H1 (cell line): ENCODE measurements at regions not wholly inside any gene's neighbourhood (a gene's known extent, or its start where the extent isn't known, plus 50 kb on each side); places are given as distances from the start of the nearest gene placed in this dataset.

ENCODE experiments used
- CTCF ChIA-PET: fragments of 300-600 bp; sonication (Branson Sonifier 250); formaldehyde crosslinking; loops from one replicate; lab custom pipeline; 2021; ENCODE audit not compliant: partially characterized antibody; lab: Charles Lee
- POLR2A ChIA-PET: fragments of 300-600 bp; sonication (Branson Sonifier 250); formaldehyde crosslinking; loops from one replicate; lab custom pipeline; 2021; ENCODE audit warnings: inconsistent platforms; ENCODE audit not compliant: partially characterized antibody; lab: Charles Lee
- DNase-seq, 2 experiments: peaks; one replicate each; pipeline versions ENCODE4 v3.0.0 to v3.0.0-alpha.2; 2010 to 2022; ENCODE audit warnings: low spot score in 2 of 2, low read depth in 1 of 2, mixed read lengths in 1 of 2
- FAIRE-seq: peaks from 2 replicates; lab custom pipeline; 2011; peaks lifted over from hg19 to GRCh38; lab: Jason Lieb, UNC
- H2AFZ ChIP-seq: 2 replicates; pipeline ENCODE4 v1.8.1; 2012; ENCODE audit warnings: low read length, inconsistent platforms
- H2AK5ac ChIP-seq: 2 replicates; pipeline ENCODE4 v1.6.1; 2013; ENCODE audit warnings: low read depth, low read length
- H2BK120ac ChIP-seq: replicated peaks from 2 replicates; pipeline ENCODE3; 2013; ENCODE audit warnings: low read depth, low read length, inconsistent platforms
- H2BK12ac ChIP-seq: 2 replicates; pipeline ENCODE4 v1.6.1; 2013; ENCODE audit warnings: low read depth, low read length
- H2BK15ac ChIP-seq: 2 replicates; pipeline ENCODE4 v1.6.1; 2013; ENCODE audit warnings: low read length
- H2BK20ac ChIP-seq: 2 replicates; pipeline ENCODE4 v1.6.1; 2013; ENCODE audit warnings: low read length
- H2BK5ac ChIP-seq: 2 replicates; pipeline ENCODE4 v1.6.1; 2013; ENCODE audit warnings: low read depth, low read length
- H3K14ac ChIP-seq: 2 replicates; pipeline ENCODE4 v1.6.1; 2013; ENCODE audit warnings: inconsistent platforms; ENCODE audit not compliant: insufficient read length
- H3K18ac ChIP-seq: 2 replicates; pipeline ENCODE4 v1.6.1; 2013; ENCODE audit warnings: low read length; ENCODE audit errors: extremely low read depth
- H3K23ac ChIP-seq: 2 replicates; pipeline ENCODE4 v1.6.1; 2013; ENCODE audit warnings: inconsistent platforms; ENCODE audit not compliant: insufficient read length
- H3K23me2 ChIP-seq: 2 replicates; pipeline ENCODE4 v1.6.1; 2013; ENCODE audit warnings: low read depth, low read length
- H3K27ac ChIP-seq: 2 replicates; pipeline ENCODE4 v1.6.1; 2011; ENCODE audit warnings: low read depth, low read length, inconsistent platforms
- H3K27me3 ChIP-seq, 4 experiments: replicated peaks in 1 of 4; 1 replicate in 1 of 4; 2 replicates in 3 of 4; pipeline versions ENCODE4 v1.6.1 to v1.8.1; 2011 to 2013; ENCODE audit warnings: low read length in 3 of 4, mild to moderate bottlenecking in 3 of 4, inconsistent platforms in 2 of 4, mixed read lengths in 2 of 4, moderate library complexity in 1 of 4; ENCODE audit not compliant: control insufficient read depth in 3 of 4, insufficient read depth in 3 of 4; ENCODE audit errors: extremely low read depth in 1 of 4
- H3K36me3 ChIP-seq, 4 experiments: 2 replicates each; pipeline versions ENCODE4 v1.6.1 to v1.8.1; 2011 to 2013; ENCODE audit warnings: mild to moderate bottlenecking in 4 of 4, low read length in 3 of 4, moderate library complexity in 2 of 4, control low read depth in 1 of 4, inconsistent platforms in 1 of 4; ENCODE audit not compliant: insufficient read depth in 4 of 4, control insufficient read depth in 2 of 4
- H3K4ac ChIP-seq: replicated peaks from 2 replicates; pipeline ENCODE3; 2013; ENCODE audit warnings: low read length, low read depth, mixed read lengths, inconsistent platforms; ENCODE audit not compliant: insufficient read length
- H3K4me1 ChIP-seq, 4 experiments: replicated peaks in 1 of 4; 1 replicate in 1 of 4; 2 replicates in 3 of 4; pipeline versions ENCODE4 v1.6.1 to v1.8.1; 2011 to 2013; ENCODE audit warnings: low read length in 3 of 4, inconsistent platforms in 2 of 4, mixed read lengths in 1 of 4; ENCODE audit not compliant: insufficient read depth in 4 of 4, control insufficient read depth in 3 of 4
- H3K4me2 ChIP-seq, 2 experiments: 2 replicates each; pipeline versions ENCODE4 v1.6.1 to v1.8.1; 2011 to 2013; ENCODE audit warnings: low read depth in 2 of 2, low read length in 2 of 2, control low read depth in 1 of 2, inconsistent platforms in 1 of 2, mild to moderate bottlenecking in 1 of 2; ENCODE audit not compliant: insufficient read depth in 1 of 2
- H3K4me3 ChIP-seq, 4 experiments: fragments of 200-600, 300-600 bp in 1 of 4; sonication (generic), shearing (Covaris generic), sonication (Bioruptor Twin) in 1 of 4; 2 replicates each; pipeline versions ENCODE4 v1.5.1 to v1.8.1; 2011 to 2016; ENCODE audit warnings: low read length in 4 of 4, low read depth in 3 of 4, control low read depth in 2 of 4, inconsistent platforms in 2 of 4, mild to moderate bottlenecking in 2 of 4, mixed read lengths in 1 of 4, moderate library complexity in 1 of 4; ENCODE audit not compliant: insufficient read depth in 2 of 4; ENCODE audit errors: extremely low read depth in 1 of 4
- H3K56ac ChIP-seq: replicated peaks from 2 replicates; pipeline ENCODE3; 2013; ENCODE audit warnings: low read depth, mild to moderate bottlenecking, mixed read lengths, low read length, inconsistent platforms; ENCODE audit not compliant: insufficient read length
- H3K79me1 ChIP-seq: 2 replicates; pipeline ENCODE4 v1.6.1; 2013; ENCODE audit warnings: low read depth, low read length, control low read depth
- H3K79me2 ChIP-seq, 2 experiments: 2 replicates each; pipeline versions ENCODE4 v1.6.1 to v1.8.1; 2012 to 2013; ENCODE audit warnings: low read length in 2 of 2, mild to moderate bottlenecking in 2 of 2, inconsistent platforms in 1 of 2; ENCODE audit not compliant: insufficient read depth in 2 of 2, control insufficient read depth in 1 of 2
- H3K9ac ChIP-seq, 4 experiments: replicated peaks in 1 of 4; 1 replicate in 1 of 4; 2 replicates in 3 of 4; pipeline versions ENCODE4 v1.6.1 to v1.8.1; 2011 to 2013; ENCODE audit warnings: low read depth in 3 of 4, low read length in 3 of 4, control low read depth in 2 of 4, mild to moderate bottlenecking in 2 of 4, moderate library complexity in 2 of 4, inconsistent platforms in 1 of 4; ENCODE audit errors: extremely low read depth in 1 of 4
- H3K9me3 ChIP-seq, 2 experiments: 2 replicates each; pipeline versions ENCODE4 v1.6.1 to v1.8.1; 2012 to 2013; ENCODE audit warnings: mild to moderate bottlenecking in 2 of 2, moderate library complexity in 2 of 2, control low read depth in 1 of 2, inconsistent platforms in 1 of 2, low read depth in 1 of 2, low read length in 1 of 2, mixed read lengths in 1 of 2; ENCODE audit not compliant: insufficient read depth in 2 of 2
- H4K20me1 ChIP-seq, 2 experiments: replicated peaks in 1 of 2; 2 replicates each; pipeline versions ENCODE3 to v1.8.1; 2011 to 2013; ENCODE audit warnings: inconsistent platforms in 2 of 2, low read length in 2 of 2, mild to moderate bottlenecking in 1 of 2; ENCODE audit not compliant: insufficient read depth in 2 of 2, control insufficient read depth in 1 of 2
- H4K5ac ChIP-seq: 2 replicates; pipeline ENCODE4 v1.6.1; 2013; ENCODE audit warnings: low read length, low read depth, mixed read lengths, inconsistent platforms; ENCODE audit not compliant: insufficient read length
- H4K8ac ChIP-seq: 2 replicates; pipeline ENCODE4 v1.8.0; 2013; ENCODE audit warnings: mild to moderate bottlenecking, moderate library complexity, low read length, inconsistent platforms; ENCODE audit not compliant: insufficient read depth; ENCODE audit errors: extremely low read depth
- H4K91ac ChIP-seq: replicated peaks from 2 replicates; pipeline ENCODE3; 2013; ENCODE audit warnings: low read length, mixed read lengths, inconsistent platforms; ENCODE audit not compliant: insufficient read length
- NANOG ChIP-seq: IDR thresholded peaks from 2 replicates; pipeline ENCODE4 v1.6.1; 2011; ENCODE audit warnings: low read length, low read depth, mild to moderate bottlenecking, inconsistent platforms; ENCODE audit not compliant: insufficient read depth, poor library complexity, severe bottlenecking
- SIN3A ChIP-seq, 2 experiments: IDR thresholded peaks in 1 of 2; conservative IDR thresholded peaks in 1 of 2; 2 replicates each; pipeline ENCODE4 v1.6.1; 2011 to 2012; ENCODE audit warnings: low read length in 2 of 2, improper control_type of control experiment in 1 of 2, low read depth in 1 of 2, mild to moderate bottlenecking in 1 of 2
- TEAD4 ChIP-seq: IDR thresholded peaks from 2 replicates; pipeline ENCODE4 v1.6.1; 2012; ENCODE audit warnings: low read depth, low read length, inconsistent platforms, mixed read lengths
- WGBS, 2 experiments: shearing (Covaris generic) in 1 of 2; methylation state at CpG; one replicate each; pipeline versions ENCODE4 v1.1.6 to v1.1.7; 2013 to 2015; ENCODE audit warnings: low lambda C conversion rate in 2 of 2, mixed read lengths in 2 of 2, inconsistent platforms in 1 of 2, low coverage in 1 of 2, missing lambda C conversion rate in 1 of 2; ENCODE audit not compliant: insufficient replicate concordance in 2 of 2, insufficient coverage in 1 of 2, insufficient read length in 1 of 2; ENCODE audit errors: extremely low coverage in 1 of 2, missing lambda C conversion rate in 1 of 2; 5-methylcytosine and 5-hydroxymethylcytosine counted together

DNA sequence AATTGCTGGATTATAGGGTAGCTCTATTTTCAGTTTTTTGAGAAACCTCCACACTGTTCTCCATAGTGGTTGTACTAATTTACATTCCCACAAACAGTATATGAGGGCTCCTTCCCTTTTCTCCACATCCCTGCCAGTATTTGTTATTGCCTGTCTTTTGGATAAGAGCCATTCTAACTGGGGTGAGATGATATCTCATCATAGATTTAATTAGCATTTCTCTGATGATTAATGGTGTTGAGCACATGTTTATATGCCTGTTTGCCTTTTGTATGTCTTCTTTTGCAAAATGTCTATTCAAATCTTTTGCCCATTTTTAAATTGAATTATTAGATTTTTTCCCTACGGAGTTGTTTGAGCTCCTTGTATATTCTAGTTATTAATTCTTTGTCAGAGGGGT, 385.3 kb downstream of the CCER1 start:
- no peak overlapping the region for H2AK5ac ChIP-seq
- no peak overlapping the region for H2AFZ ChIP-seq
- no peak overlapping the region for H3K4ac ChIP-seq
- H3K4me2 ChIP-seq, result no peak overlapping the region
- H3K14ac ChIP-seq, result no peak overlapping the region
- H4K8ac ChIP-seq, result no peak overlapping the region
- H3K27ac ChIP-seq, result no peak overlapping the region
- H3K18ac ChIP-seq, result no peak overlapping the region
- no peak overlapping the region for H2BK15ac ChIP-seq
- H3K79me2 ChIP-seq, result no peaks in the 10 kb centered on the region
- H2BK120ac ChIP-seq, result no peak overlapping the region
- H4K5ac ChIP-seq, result no peak overlapping the region
- H3K9ac ChIP-seq, result no peak overlapping the region
- FAIRE-seq, result no peak
- no peaks in the 10 kb centered on the region for H3K79me1 ChIP-seq
- TF ChIP-seq NANOG, result no peak
- no peak for TF ChIP-seq TEAD4
- no peak for TF ChIP-seq SIN3A (conservative IDR thresholded peaks at IDR 0.05 in 1 of 2, IDR thresholded peaks at IDR 0.05 in 1 of 2; ENCODE audit: low read depth in 1 of 2, low read length in 2 of 2)
- H3K9me3 ChIP-seq, result peaks cover 9 to 16% of the 10 kb centered on the region in 2 experiments
- no peaks in the 10 kb centered on the region for H3K27me3 ChIP-seq
- no peak for DNase-seq
- 100% methylated on average over 1 of the region's 1 CpG; no CpG with 5 or more reads in 1 of the 2 experiments for WGBS, 2 experiments
- peaks cover 0 to 1% of the 10 kb centered on the region in 2 experiments for H4K20me1 ChIP-seq
- ChIA-PET POLR2A (no interaction called here), CTCF (interaction anchor here (1.0 kb wide), 1 partner anchor 13 kb away, joined by 3 read pairs; no protein-coding TSS in a partner anchor)
- H2BK20ac ChIP-seq, result no peak overlapping the region
- H3K23me2 ChIP-seq, result peaks cover 2% of the 10 kb centered on the region; the same call in 1 of the 2 replicates
- no peak overlapping the region for H2BK5ac ChIP-seq
- no peak overlapping the region for H4K91ac ChIP-seq
- H3K23ac ChIP-seq, result no peak overlapping the region
- no peak overlapping the region for H3K4me3 ChIP-seq
- no peaks in the 10 kb centered on the region; a peak in 1 of 8 replicates for H3K36me3 ChIP-seq
- no peaks in the 10 kb centered on the region for H3K4me1 ChIP-seq
- H3K56ac ChIP-seq, result no peak overlapping the region
- no peak overlapping the region for H2BK12ac ChIP-seq
